Glutamatergic neuron (in vitro differentiated cells): ENCODE measurements at regions not wholly inside any gene's neighbourhood (a gene's known extent, or its start where the extent isn't known, plus 50 kb on each side); places are given as distances from the start of the nearest gene placed in this dataset.

Experiments used
- DNase-seq: peaks from one replicate; pipeline ENCODE4 v3.0.0; 2022
- H3K27ac Mint-ChIP-seq: one replicate; pipeline ENCODE4 v1.8.0; 2020; ENCODE audit warnings: mild to moderate bottlenecking, mixed read lengths, inconsistent platforms; ENCODE audit not compliant: unreplicated experiment
- H3K27me3 Mint-ChIP-seq: one replicate; pipeline ENCODE4 v1.8.0; 2020; ENCODE audit warnings: mild to moderate bottlenecking, moderate library complexity, mixed read lengths, inconsistent platforms; ENCODE audit not compliant: unreplicated experiment
- H3K36me3 Mint-ChIP-seq: one replicate; pipeline ENCODE4 v1.8.0; 2020; ENCODE audit warnings: mild to moderate bottlenecking, mixed read lengths, inconsistent platforms; ENCODE audit not compliant: unreplicated experiment
- H3K4me1 Mint-ChIP-seq: one replicate; pipeline ENCODE4 v1.8.0; 2020; ENCODE audit warnings: mild to moderate bottlenecking, low read depth, mixed read lengths, inconsistent platforms; ENCODE audit not compliant: unreplicated experiment
- H3K4me3 Mint-ChIP-seq: one replicate; pipeline ENCODE4 v1.8.0; 2020; ENCODE audit warnings: mild to moderate bottlenecking, mixed read lengths, inconsistent platforms; ENCODE audit not compliant: unreplicated experiment
- H3K9me3 Mint-ChIP-seq: one replicate; pipeline ENCODE4 v1.8.0; 2020; ENCODE audit warnings: mild to moderate bottlenecking, moderate library complexity, mixed read lengths, inconsistent platforms; ENCODE audit not compliant: unreplicated experiment
- CTCF ChIP-seq: fragments of 200-600 bp; sonication (generic); IDR thresholded peaks from one replicate; pipeline ENCODE4 v1.5.0; 2021; ENCODE audit not compliant: partially characterized antibody, unreplicated experiment

- H3K36me3 Mint-ChIP-seq = no peaks in the 10 kb centered on the region
- H3K4me3 Mint-ChIP-seq = no peak overlapping the region
- no peak overlapping the region for H3K27ac Mint-ChIP-seq
- H3K27me3 Mint-ChIP-seq = peaks cover 2% of the 10 kb centered on the region
- no peaks in the 10 kb centered on the region for H3K9me3 Mint-ChIP-seq
- peaks cover 12% of the 10 kb centered on the region for H3K4me1 Mint-ChIP-seq
- no peak for TF ChIP-seq CTCF
- DNase-seq = no peak
These were observed 77.5 kb upstream of the ZEB2 start for GRCh38 chr2:144597388-144597787.

GRCh38 chr2:144596073-144596871, 76.4 kb upstream of the ZEB2 start:
- no peak for TF ChIP-seq CTCF
- H3K4me1 Mint-ChIP-seq = peaks cover 12% of the 10 kb centered on the region
- no peaks in the 10 kb centered on the region for H3K9me3 Mint-ChIP-seq
- no peak overlapping the region for H3K4me3 Mint-ChIP-seq
- no peak overlapping the region for H3K27ac Mint-ChIP-seq
- H3K36me3 Mint-ChIP-seq = no peaks in the 10 kb centered on the region
- no peak for DNase-seq
- peaks cover 2% of the 10 kb centered on the region for H3K27me3 Mint-ChIP-seq

GRCh38 chr2:144595686-144596072, 75.8 kb upstream of the ZEB2 start:
- H3K4me1 Mint-ChIP-seq = peaks cover 14% of the 10 kb centered on the region

DNA sequence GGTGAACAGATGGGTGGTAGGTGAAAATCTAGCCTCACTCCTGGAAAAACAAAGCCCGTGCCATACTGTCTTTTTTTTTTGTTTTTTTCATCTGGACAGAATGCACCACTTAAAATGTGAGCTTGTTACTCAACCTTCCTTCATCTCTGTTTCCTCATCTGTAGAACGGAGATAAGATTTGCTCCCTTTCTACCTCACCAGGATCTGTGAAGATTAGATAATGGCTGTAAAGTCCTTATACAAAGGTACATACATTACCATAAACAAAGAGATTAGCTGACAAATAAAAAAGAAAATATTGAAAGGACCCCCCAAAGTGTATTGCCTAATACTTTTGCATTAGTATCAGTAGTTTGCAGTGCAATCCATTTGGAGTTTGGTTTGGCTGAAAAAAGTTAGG, 75.4 kb upstream of the ZEB2 start:
- Mint-ChIP-seq H3K4me3 (no peak overlapping the region), H3K27ac (peak overlapping the region; percentile 26), H3K27me3 (peaks cover 2% of the 10 kb centered on the region), H3K4me1 (peaks cover 14% of the 10 kb centered on the region), H3K9me3 (no peaks in the 10 kb centered on the region), H3K36me3 (no peaks in the 10 kb centered on the region)
- no peak for DNase-seq
- no peak for TF ChIP-seq CTCF

More at GRCh38 chr2:144595686-144596072, 75.8 kb upstream of the ZEB2 start:
- TF ChIP-seq CTCF = no peak
- peaks cover 2% of the 10 kb centered on the region for H3K27me3 Mint-ChIP-seq
- no peaks in the 10 kb centered on the region for H3K9me3 Mint-ChIP-seq
- DNase-seq = no peak
- H3K4me3 Mint-ChIP-seq = no peak overlapping the region
- no peaks in the 10 kb centered on the region for H3K36me3 Mint-ChIP-seq
- no peak overlapping the region for H3K27ac Mint-ChIP-seq

- no peak for DNase-seq
- TF ChIP-seq CTCF = no peak
- H3K4me1 Mint-ChIP-seq = peaks cover 14% of the 10 kb centered on the region
- H3K27me3 Mint-ChIP-seq = peaks cover 2% of the 10 kb centered on the region
- H3K4me3 Mint-ChIP-seq = no peak overlapping the region
- H3K36me3 Mint-ChIP-seq = no peaks in the 10 kb centered on the region
- H3K27ac Mint-ChIP-seq = no peak overlapping the region
- no peaks in the 10 kb centered on the region for H3K9me3 Mint-ChIP-seq
These were observed 73.9 kb upstream of the ZEB2 start for GRCh38 chr2:144593803-144594202.
